OCI-LY3 (cell line): ENCODE measurements at regions not wholly inside any gene's neighbourhood (a gene's known extent, or its start where the extent isn't known, plus 50 kb on each side); places are given as distances from the start of the nearest gene placed in this dataset.
"Not testable (repeated sequence)": the region's sequence is repeated elsewhere in the genome, so short reads cannot be mapped to it uniquely, and the experiment has no call there.

Source experiments
- H2AFZ ChIP-seq: fragments of 200-600, 300-600 bp; shearing (Covaris generic); 2 replicates; pipeline ENCODE4 v1.6.0; 2014; ENCODE audit warnings: antibody characterized with exemption, low read depth, low read length
- H3K27ac ChIP-seq: fragments of 200-600, 300-600 bp; sonication (generic); 2 replicates; pipeline ENCODE4 v1.5.1; 2014; ENCODE audit warnings: mild to moderate bottlenecking, low read length, moderate library complexity, mixed read lengths
- H3K27me3 ChIP-seq: fragments of 200-600, 300-600 bp; sonication (generic); 2 replicates; pipeline ENCODE4 v1.6.1; 2014; ENCODE audit warnings: low read depth, low read length, mixed read lengths
- H3K36me3 ChIP-seq: fragments of 200-600, 300-600 bp; sonication (generic); replicated peaks from 2 replicates; pipeline ENCODE3; 2014; ENCODE audit warnings: low read depth, low read length, mixed read lengths
- H3K4me1 ChIP-seq: fragments of 300-600, 200-600 bp; sonication (generic); 2 replicates; pipeline ENCODE4 v1.6.1; 2014; ENCODE audit warnings: low read length, mixed read lengths
- H3K4me2 ChIP-seq: fragments of 200-600, 300-600 bp; sonication (generic); 2 replicates; pipeline ENCODE4 v1.6.1; 2014; ENCODE audit warnings: low read length, mixed read lengths
- H3K4me3 ChIP-seq: fragments of 300-600, 200-600 bp; sonication (generic); 2 replicates; pipeline ENCODE4 v1.5.1; 2014; ENCODE audit warnings: antibody characterized with exemption, mild to moderate bottlenecking, low read length, moderate library complexity
- H3K79me2 ChIP-seq: fragments of 300-600, 200-600 bp; shearing (Covaris generic); 2 replicates; pipeline ENCODE4 v1.6.1; 2014; ENCODE audit warnings: mild to moderate bottlenecking, low read length, mixed read lengths
- H3K9ac ChIP-seq: fragments of 300-600, 200-600 bp; shearing (Covaris generic); 2 replicates; pipeline ENCODE4 v1.6.0; 2014; ENCODE audit warnings: mild to moderate bottlenecking, low read length, moderate library complexity
- H3K9me3 ChIP-seq: fragments of 200-600, 300-600 bp; shearing (Covaris generic); 2 replicates; pipeline ENCODE4 v1.6.1; 2014; ENCODE audit warnings: low read length, mixed read lengths; ENCODE audit not compliant: insufficient read depth
- H4K20me1 ChIP-seq: fragments of 200-600, 300-600 bp; sonication (generic); 2 replicates; pipeline ENCODE4 v1.6.1; 2016; ENCODE audit warnings: low read length, mixed read lengths; ENCODE audit not compliant: insufficient read depth
- CTCF ChIP-seq: fragments of 200-600, 300-600 bp; sonication (generic); IDR thresholded peaks from 2 replicates; pipeline ENCODE4 v1.5.1; 2014; ENCODE audit warnings: antibody characterized with exemption, low read length, low read depth
- EZH2phosphoT487 ChIP-seq: fragments of 200-600 bp; shearing (Covaris generic); IDR thresholded peaks from 2 replicates; pipeline ENCODE4 v1.6.1; 2018; ENCODE audit warnings: antibody characterized with exemption, mixed run types, low read depth

GRCh38 chr7:109622320-109622719 lies 1052.6 kb downstream of the DNAJB9 start:
- TF ChIP-seq CTCF (no peak), EZH2phosphoT487 (no peak)
- H3K27ac ChIP-seq, result no peak overlapping the region
- H3K79me2 ChIP-seq, result no peaks in the 10 kb centered on the region
- H2AFZ ChIP-seq, result no peak overlapping the region
- H3K4me1 ChIP-seq, result no peaks in the 10 kb centered on the region
- H3K4me2 ChIP-seq, result no peak overlapping the region
- no peak overlapping the region for H3K9ac ChIP-seq
- H4K20me1 ChIP-seq, result no peaks in the 10 kb centered on the region
- H3K27me3 ChIP-seq, result no peaks in the 10 kb centered on the region
- H3K4me3 ChIP-seq, result no peak overlapping the region
- no peaks in the 10 kb centered on the region for H3K36me3 ChIP-seq
- peaks cover 4% of the 10 kb centered on the region; the same call in 1 of the 2 replicates for H3K9me3 ChIP-seq

- H3K4me1 ChIP-seq, H3K27ac ChIP-seq, H3K9me3 ChIP-seq, H3K4me3 ChIP-seq, H3K79me2 ChIP-seq, H3K9ac ChIP-seq, H3K4me2 ChIP-seq, H3K27me3 ChIP-seq, H3K36me3 ChIP-seq, H4K20me1 ChIP-seq, H2AFZ ChIP-seq: not testable (repeated sequence)
Observed at GRCh38 chr7:109632890-109633289, 1063.2 kb downstream of the DNAJB9 start.

GRCh38 chr7:109635374-109635773 lies 1065.7 kb downstream of the DNAJB9 start:
- Histone ChIP-seq H3K79me2 (no peaks in the 10 kb centered on the region), H3K4me3 (no peak overlapping the region), H3K9ac (no peak overlapping the region), H3K4me1 (no peaks in the 10 kb centered on the region), H3K4me2 (no peak overlapping the region), H4K20me1 (no peaks in the 10 kb centered on the region), H3K27me3 (no peaks in the 10 kb centered on the region), H3K9me3 (no peaks in the 10 kb centered on the region), H2AFZ (no peak overlapping the region), H3K27ac (no peak overlapping the region), H3K36me3 (no peaks in the 10 kb centered on the region)
- TF ChIP-seq EZH2phosphoT487 (no peak), CTCF (no peak)

- Histone ChIP-seq H4K20me1 (no peaks in the 10 kb centered on the region), H2AFZ (no peak overlapping the region), H3K9ac (no peak overlapping the region), H3K9me3 (no peaks in the 10 kb centered on the region), H3K4me2 (no peak overlapping the region), H3K27me3 (no peaks in the 10 kb centered on the region), H3K4me3 (no peak overlapping the region), H3K79me2 (no peaks in the 10 kb centered on the region), H3K36me3 (no peaks in the 10 kb centered on the region), H3K27ac (no peak overlapping the region), H3K4me1 (no peaks in the 10 kb centered on the region)
- TF ChIP-seq EZH2phosphoT487, result no peak
- TF ChIP-seq CTCF, result no peak
Observed at GRCh38 chr7:109637428-109637990, 1067.8 kb downstream of the DNAJB9 start.

GRCh38 chr7:109638321-109638720 lies 1068.6 kb downstream of the DNAJB9 start:
- H3K9ac ChIP-seq, result no peak overlapping the region
- H2AFZ ChIP-seq, result no peak overlapping the region
- no peaks in the 10 kb centered on the region for H3K9me3 ChIP-seq
- H3K79me2 ChIP-seq, result no peaks in the 10 kb centered on the region
- H3K4me2 ChIP-seq, result no peak overlapping the region
- no peaks in the 10 kb centered on the region for H3K4me1 ChIP-seq
- H3K27me3 ChIP-seq, result no peaks in the 10 kb centered on the region
- no peak for TF ChIP-seq EZH2phosphoT487
- TF ChIP-seq CTCF, result no peak
- H3K4me3 ChIP-seq, result no peak overlapping the region
- H3K36me3 ChIP-seq, result no peaks in the 10 kb centered on the region
- no peak overlapping the region for H3K27ac ChIP-seq
- no peaks in the 10 kb centered on the region for H4K20me1 ChIP-seq
